ENCODE measurements at regions not wholly inside any gene's neighbourhood (a gene's known extent, or its start where the extent isn't known, plus 50 kb on each side); places are given as distances from the start of the nearest gene placed in this dataset.
A peak's percentile ranks its signal among the peaks of the same experiment; 100 is the strongest.

DNA sequence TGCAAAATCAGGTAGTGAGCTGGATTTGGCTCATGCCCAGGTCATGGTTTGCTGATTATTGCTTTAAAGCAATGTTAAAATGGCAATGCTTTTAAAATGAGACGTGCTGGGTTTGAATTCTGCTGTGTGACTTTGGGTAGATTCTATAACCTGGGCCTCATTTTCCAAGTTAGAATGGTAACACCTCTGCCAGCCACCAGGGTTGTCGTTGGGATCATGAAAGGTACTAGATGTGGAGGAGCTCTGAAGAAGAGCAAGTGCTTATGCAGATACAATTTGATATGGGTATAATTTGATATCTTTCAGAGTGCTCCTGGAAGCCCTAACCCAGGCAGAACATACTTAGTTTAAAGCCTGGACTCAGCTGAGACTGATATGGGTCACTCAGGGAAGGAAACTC lies 60.0 kb downstream of the EVX1 start:
- Histone ChIP-seq H3K4me2 (ENCODE audit: insufficient read depth in 1 of 2, low read depth in 2 of 2, low read length in 2 of 2) (no peak overlapping the region), H3K14ac (ENCODE audit: insufficient read length) (no peak overlapping the region), H2AK5ac (ENCODE audit: low read depth, low read length) (no peak overlapping the region), H4K5ac (ENCODE audit: insufficient read length, low read depth, low read length) (no peak overlapping the region), H2BK5ac (ENCODE audit: low read depth, low read length) (no peak overlapping the region), H3K79me1 (ENCODE audit: low read depth, low read length) (no peaks in the 10 kb centered on the region), H3K23ac (ENCODE audit: insufficient read length) (no peak overlapping the region), H4K20me1 (replicated peaks in 1 of 2; ENCODE audit: control insufficient read depth in 1 of 2, insufficient read depth in 2 of 2, low read length in 2 of 2) (no peaks in the 10 kb centered on the region), H3K23me2 (ENCODE audit: low read depth, low read length) (no peaks in the 10 kb centered on the region), H3K79me2 (ENCODE audit: control insufficient read depth in 1 of 2, insufficient read depth in 2 of 2, low read length in 2 of 2) (no peaks in the 10 kb centered on the region), H3K9me3 (ENCODE audit: insufficient read depth in 2 of 2, low read depth in 1 of 2, low read length in 1 of 2) (no peaks in the 10 kb centered on the region), H4K91ac (replicated peaks; ENCODE audit: insufficient read length, low read length) (no peak overlapping the region), H3K56ac (replicated peaks; ENCODE audit: insufficient read length, low read depth, low read length) (no peak overlapping the region), H3K36me3 (ENCODE audit: control insufficient read depth in 2 of 4, insufficient read depth in 4 of 4, low read length in 3 of 4) (no peaks in the 10 kb centered on the region), H2BK12ac (ENCODE audit: low read depth, low read length) (no peak overlapping the region), H3K9ac (replicated peaks in 1 of 4; ENCODE audit: extremely low read depth in 1 of 4, low read depth in 3 of 4, low read length in 3 of 4) (no peak overlapping the region), H3K4ac (replicated peaks; ENCODE audit: insufficient read length, low read depth, low read length) (no peak overlapping the region), H3K4me1 (replicated peaks in 1 of 4; ENCODE audit: control insufficient read depth in 3 of 4, insufficient read depth in 4 of 4, low read length in 3 of 4) (no peaks in the 10 kb centered on the region), H2BK15ac (ENCODE audit: low read length) (no peak overlapping the region), H3K4me3 (ENCODE audit: extremely low read depth in 1 of 4, insufficient read depth in 2 of 4, low read depth in 3 of 4, low read length in 4 of 4) (no peak overlapping the region), H3K27ac (ENCODE audit: low read depth, low read length) (no peak overlapping the region), H2BK20ac (ENCODE audit: low read length) (no peak overlapping the region), H2AFZ (ENCODE audit: low read length) (no peak overlapping the region), H3K27me3 (replicated peaks in 1 of 4; ENCODE audit: control insufficient read depth in 3 of 4, extremely low read depth in 1 of 4, insufficient read depth in 3 of 4, low read length in 3 of 4) (peaks cover 0 to 1% (median 0%) of the 10 kb centered on the region in 4 experiments; a peak in 3 of 7 replicates), H3K18ac (ENCODE audit: extremely low read depth, low read length) (no peak overlapping the region), H2BK120ac (replicated peaks; ENCODE audit: low read depth, low read length) (no peak overlapping the region), H4K8ac (ENCODE audit: extremely low read depth, insufficient read depth, low read length) (no peak overlapping the region)
- CTCF ChIA-PET (ENCODE audit: partially characterized antibody): interaction anchor here (1.0 to 1.6 kb wide), 6 partner anchors 11 to 666 kb away, joined by 3 to 7 read pairs (median 4); no protein-coding TSS in a partner anchor
- WGBS, 2 experiments (ENCODE audit: extremely low coverage in 1 of 2, insufficient coverage in 1 of 2, insufficient read length in 1 of 2, insufficient replicate concordance in 2 of 2, low coverage in 1 of 2, low lambda C conversion rate in 2 of 2, missing lambda C conversion rate in 1 of 2): 89% methylated on average over 2 of the region's 2 CpGs; no CpG with 5 or more reads in 1 of the 2 experiments
- no peak for TF ChIP-seq SP2 (IDR thresholded peaks at IDR 0.05; ENCODE audit: low read length)
- TF ChIP-seq, protein P1, sequence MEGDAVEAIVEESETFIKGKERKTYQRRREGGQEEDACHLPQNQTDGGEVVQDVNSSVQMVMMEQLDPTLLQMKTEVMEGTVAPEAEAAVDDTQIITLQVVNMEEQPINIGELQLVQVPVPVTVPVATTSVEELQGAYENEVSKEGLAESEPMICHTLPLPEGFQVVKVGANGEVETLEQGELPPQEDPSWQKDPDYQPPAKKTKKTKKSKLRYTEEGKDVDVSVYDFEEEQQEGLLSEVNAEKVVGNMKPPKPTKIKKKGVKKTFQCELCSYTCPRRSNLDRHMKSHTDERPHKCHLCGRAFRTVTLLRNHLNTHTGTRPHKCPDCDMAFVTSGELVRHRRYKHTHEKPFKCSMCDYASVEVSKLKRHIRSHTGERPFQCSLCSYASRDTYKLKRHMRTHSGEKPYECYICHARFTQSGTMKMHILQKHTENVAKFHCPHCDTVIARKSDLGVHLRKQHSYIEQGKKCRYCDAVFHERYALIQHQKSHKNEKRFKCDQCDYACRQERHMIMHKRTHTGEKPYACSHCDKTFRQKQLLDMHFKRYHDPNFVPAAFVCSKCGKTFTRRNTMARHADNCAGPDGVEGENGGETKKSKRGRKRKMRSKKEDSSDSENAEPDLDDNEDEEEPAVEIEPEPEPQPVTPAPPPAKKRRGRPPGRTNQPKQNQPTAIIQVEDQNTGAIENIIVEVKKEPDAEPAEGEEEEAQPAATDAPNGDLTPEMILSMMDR (IDR thresholded peaks at IDR 0.05; ENCODE audit: control extremely low read depth in 1 of 3, insufficient read depth in 1 of 3, low read depth in 1 of 3, low read length in 3 of 3): peak in 1 of 3 experiments; percentile 10; a peak in 1 of 4 replicates
- POLR2A ChIA-PET (ENCODE audit: partially characterized antibody): interaction anchor here (1.1 kb wide), 1 partner anchor 9 kb away, joined by 3 read pairs; no protein-coding TSS in a partner anchor
- DNase-seq (ENCODE audit: low read depth in 1 of 2, low spot score in 2 of 2) (no peak), FAIRE-seq (no peak)
